ENCODE measurements at regions not wholly inside any gene's neighbourhood (a gene's known extent, or its start where the extent isn't known, plus 50 kb on each side); places are given as distances from the start of the nearest gene placed in this dataset.
A peak's percentile ranks its signal among the peaks of the same experiment; 100 is the strongest.

DNA sequence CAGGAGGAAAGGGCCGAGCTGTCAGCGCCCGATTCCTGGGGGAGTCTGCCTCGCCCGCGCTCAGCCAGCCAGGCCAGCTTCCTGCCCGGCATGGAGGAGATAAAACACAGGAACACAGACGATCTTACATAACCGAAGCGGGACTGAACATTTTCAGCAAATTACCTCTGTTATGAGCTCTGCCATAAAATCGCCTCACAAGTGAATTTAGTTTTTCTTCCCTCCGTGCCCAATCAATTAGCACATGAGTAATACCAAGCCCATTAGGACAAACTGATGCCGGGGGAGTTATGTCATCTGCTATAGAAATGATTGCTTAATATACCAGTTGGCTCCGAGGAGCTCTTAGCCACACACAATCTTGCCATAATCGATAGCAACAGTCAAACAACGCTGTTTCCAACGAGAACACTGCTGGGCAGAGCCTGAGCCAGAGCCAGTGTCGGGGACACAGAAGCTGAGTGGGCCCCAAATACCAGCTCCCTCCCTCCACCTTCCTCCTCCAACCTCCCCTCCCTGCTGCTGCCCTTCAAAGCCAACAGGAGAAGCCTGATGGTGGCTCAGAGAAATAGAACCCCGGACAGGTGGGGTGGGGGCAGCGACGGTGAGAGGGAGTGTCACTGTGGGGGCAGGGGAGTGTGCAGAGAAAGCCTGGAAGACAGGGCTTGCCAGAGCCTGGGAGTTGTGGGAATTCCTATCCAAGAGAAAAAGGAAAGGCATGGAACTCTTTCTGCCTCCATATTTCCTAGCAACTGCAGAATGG lies 279.4 kb upstream of the TLE3 start:
- 9% methylated on average over 20 of the region's 21 CpGs for WGBS
- TF ChIP-seq POLR2AphosphoS5 (IDR thresholded peaks at IDR 0.05) = peak in 1 of 2 donors; percentile 3
- no peak for TF ChIP-seq POLR2A (IDR thresholded peaks at IDR 0.05; ENCODE audit: low read depth)
- TF ChIP-seq EP300 (IDR thresholded peaks at IDR 0.05) = no peak
- TF ChIP-seq, protein P1, sequence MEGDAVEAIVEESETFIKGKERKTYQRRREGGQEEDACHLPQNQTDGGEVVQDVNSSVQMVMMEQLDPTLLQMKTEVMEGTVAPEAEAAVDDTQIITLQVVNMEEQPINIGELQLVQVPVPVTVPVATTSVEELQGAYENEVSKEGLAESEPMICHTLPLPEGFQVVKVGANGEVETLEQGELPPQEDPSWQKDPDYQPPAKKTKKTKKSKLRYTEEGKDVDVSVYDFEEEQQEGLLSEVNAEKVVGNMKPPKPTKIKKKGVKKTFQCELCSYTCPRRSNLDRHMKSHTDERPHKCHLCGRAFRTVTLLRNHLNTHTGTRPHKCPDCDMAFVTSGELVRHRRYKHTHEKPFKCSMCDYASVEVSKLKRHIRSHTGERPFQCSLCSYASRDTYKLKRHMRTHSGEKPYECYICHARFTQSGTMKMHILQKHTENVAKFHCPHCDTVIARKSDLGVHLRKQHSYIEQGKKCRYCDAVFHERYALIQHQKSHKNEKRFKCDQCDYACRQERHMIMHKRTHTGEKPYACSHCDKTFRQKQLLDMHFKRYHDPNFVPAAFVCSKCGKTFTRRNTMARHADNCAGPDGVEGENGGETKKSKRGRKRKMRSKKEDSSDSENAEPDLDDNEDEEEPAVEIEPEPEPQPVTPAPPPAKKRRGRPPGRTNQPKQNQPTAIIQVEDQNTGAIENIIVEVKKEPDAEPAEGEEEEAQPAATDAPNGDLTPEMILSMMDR (IDR thresholded peaks at IDR 0.05) = no peak
- Histone ChIP-seq H3K4me3 (peak overlapping the region; percentile 7 to 40 (median 22)), H3K9me3 (no peaks in the 10 kb centered on the region), H3K27me3 (no peaks in the 10 kb centered on the region), H3K36me3 (no peaks in the 10 kb centered on the region), H3K27ac (replicated peaks in 1 of 4) (peak overlapping the region in 1 of 4 donors; percentile 63), H3K4me1 (peaks cover 25 to 30% (median 27%) of the 10 kb centered on the region in 4 donors)
- peak; percentile 91 for DNase-seq (ENCODE audit: extremely low spot score)
- intact Hi-C loops (cut with DNase I) = no loop called here

DNA sequence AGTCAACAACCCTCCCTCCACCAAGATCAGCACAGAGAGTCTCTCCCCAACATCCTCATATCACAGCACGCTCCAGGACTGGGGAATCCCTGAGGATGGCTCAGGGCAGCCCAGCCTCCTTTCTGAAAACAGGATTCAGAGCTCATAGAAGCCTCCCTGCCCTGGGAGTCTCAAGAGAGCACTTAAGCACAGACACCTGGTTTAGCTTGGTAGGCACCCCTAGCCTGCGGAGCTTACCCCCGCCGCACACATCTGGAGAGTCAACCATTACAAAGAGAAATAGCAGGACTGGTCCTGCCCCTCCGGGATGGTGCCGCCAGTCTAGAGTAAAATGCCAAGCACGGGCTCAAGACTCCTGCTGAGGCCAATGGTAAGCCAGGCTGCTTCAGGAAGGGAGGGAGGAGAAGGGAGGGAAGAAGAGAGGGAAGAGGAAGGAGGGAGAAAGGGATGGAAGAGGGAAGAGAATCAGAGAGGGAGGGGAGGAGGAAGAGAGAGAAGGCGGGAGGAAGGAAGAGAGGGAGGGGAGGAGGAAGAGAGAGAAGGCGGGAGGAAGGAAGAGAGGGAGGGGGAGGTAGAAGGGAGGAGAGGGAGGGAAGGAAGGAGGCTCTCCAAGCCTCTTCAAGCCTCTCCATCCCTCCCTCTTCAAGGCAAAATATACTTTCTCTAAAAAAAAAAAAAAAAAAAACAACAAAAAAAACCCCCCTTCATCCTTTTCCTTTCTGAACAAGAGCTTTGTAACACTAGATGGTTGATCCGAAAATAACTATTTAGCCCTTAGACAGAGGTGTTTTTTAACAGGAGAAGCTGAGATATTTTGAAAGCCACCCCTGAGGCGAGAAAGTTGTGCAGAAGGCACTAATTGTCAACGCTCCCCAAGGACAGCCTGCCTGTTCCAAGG lies 278.6 kb upstream of the TLE3 start:
- H3K4me3 ChIP-seq = peak overlapping the region; percentile 7 to 40 (median 22)
- no peaks in the 10 kb centered on the region for H3K36me3 ChIP-seq
- peak overlapping the region in 1 of 4 donors; percentile 63 for H3K27ac ChIP-seq (replicated peaks in 1 of 4)
- TF ChIP-seq EP300 (IDR thresholded peaks at IDR 0.05) (no peak), POLR2AphosphoS5 (IDR thresholded peaks at IDR 0.05) (no peak), POLR2A (IDR thresholded peaks at IDR 0.05; ENCODE audit: low read depth) (no peak)
- TF ChIP-seq, protein P1 (IDR thresholded peaks at IDR 0.05) = no peak
- no peaks in the 10 kb centered on the region for H3K9me3 ChIP-seq
- H3K4me1 ChIP-seq = peaks cover 25 to 30% (median 27%) of the 10 kb centered on the region in 4 donors
- no peaks in the 10 kb centered on the region for H3K27me3 ChIP-seq
- DNase-seq (ENCODE audit: extremely low spot score) = peak; percentile 78
- WGBS = 63% methylated on average over 12 of the region's 12 CpGs
- intact Hi-C loops (cut with DNase I) = no loop called here

DNA sequence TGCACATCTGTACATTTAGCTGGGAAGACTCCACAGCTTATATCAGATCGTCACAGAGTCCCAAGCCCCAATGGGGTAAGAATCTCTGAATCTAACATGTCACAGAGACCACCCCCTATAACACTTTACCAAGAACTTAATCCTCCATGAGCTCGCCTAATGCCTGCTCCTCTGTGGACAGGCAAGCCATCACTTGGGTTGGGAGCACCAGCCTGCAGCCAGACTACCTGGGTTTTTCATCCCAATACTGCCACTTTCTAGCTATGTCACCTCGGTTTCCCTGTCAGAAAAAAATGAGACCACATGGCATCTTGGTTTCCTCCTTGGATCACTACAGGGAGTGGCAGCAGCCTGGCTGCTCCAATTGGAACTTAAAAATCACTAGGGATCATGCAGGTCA lies 277.9 kb upstream of the TLE3 start:
- Histone ChIP-seq H3K36me3 (no peaks in the 10 kb centered on the region), H3K27ac (replicated peaks in 1 of 4) (no peak overlapping the region), H3K27me3 (no peaks in the 10 kb centered on the region), H3K9me3 (no peaks in the 10 kb centered on the region), H3K4me1 (peaks cover 25 to 30% (median 27%) of the 10 kb centered on the region in 4 donors), H3K4me3 (no peak overlapping the region)
- intact Hi-C loops (cut with DNase I) = no loop called here
- TF ChIP-seq, protein P1 (IDR thresholded peaks at IDR 0.05) = no peak
- TF ChIP-seq POLR2AphosphoS5 (IDR thresholded peaks at IDR 0.05) = no peak
- TF ChIP-seq EP300 (IDR thresholded peaks at IDR 0.05) = no peak
- TF ChIP-seq POLR2A (IDR thresholded peaks at IDR 0.05; ENCODE audit: low read depth) = no peak
- 97% methylated on average over 3 of the region's 3 CpGs for WGBS
- no peak for DNase-seq (ENCODE audit: extremely low spot score)

DNA sequence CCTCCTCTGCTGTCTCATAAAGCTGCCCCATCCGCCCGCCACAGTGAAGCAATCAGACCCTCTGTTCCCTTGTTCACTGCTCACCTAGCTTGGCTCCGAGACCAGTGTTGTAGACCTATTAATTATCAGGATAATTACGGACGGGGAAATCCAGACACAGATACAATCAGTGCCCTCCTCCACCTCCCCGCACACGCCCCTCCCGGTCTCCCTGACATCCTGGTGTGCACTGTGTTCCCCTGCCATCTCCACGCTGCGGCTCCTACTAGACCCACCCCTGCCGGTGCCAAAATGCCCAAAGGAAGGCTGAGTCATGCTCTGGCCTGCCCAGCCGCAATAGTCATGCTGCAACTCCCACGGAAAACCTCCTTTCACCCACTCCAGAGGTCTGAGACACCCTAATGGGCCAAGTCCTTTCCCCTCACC lies 277.3 kb upstream of the TLE3 start:
- 76% methylated on average over 13 of the region's 13 CpGs for WGBS
- peaks cover 25 to 30% (median 27%) of the 10 kb centered on the region in 4 donors for H3K4me1 ChIP-seq
- no peak overlapping the region for H3K27ac ChIP-seq (replicated peaks in 1 of 4)
- H3K36me3 ChIP-seq = no peaks in the 10 kb centered on the region
- TF ChIP-seq POLR2AphosphoS5 (IDR thresholded peaks at IDR 0.05) (no peak), POLR2A (IDR thresholded peaks at IDR 0.05; ENCODE audit: low read depth) (no peak), EP300 (IDR thresholded peaks at IDR 0.05) (no peak)
- TF ChIP-seq, protein P1 (IDR thresholded peaks at IDR 0.05) = no peak
- DNase-seq (ENCODE audit: extremely low spot score) = peak; percentile 72
- intact Hi-C loops (cut with DNase I) = no loop called here
- H3K4me3 ChIP-seq = no peak overlapping the region
- H3K27me3 ChIP-seq = no peaks in the 10 kb centered on the region
- no peaks in the 10 kb centered on the region for H3K9me3 ChIP-seq
